ENCODE measurements at regions not wholly inside any gene's neighbourhood (a gene's known extent, or its start where the extent isn't known, plus 50 kb on each side); places are given as distances from the start of the nearest gene placed in this dataset.

GRCh38 chr5:103909391-103909790 lies 346.8 kb upstream of the NUDT12 start:
- TF ChIP-seq CTCF (IDR thresholded peaks at IDR 0.05) (no peak), POLR2A (IDR thresholded peaks at IDR 0.05) (no peak)
